Ascending aorta (tissue), 2 donors: ENCODE measurements at regions not wholly inside any gene's neighbourhood (a gene's known extent, or its start where the extent isn't known, plus 50 kb on each side); places are given as distances from the start of the nearest gene placed in this dataset.

Source experiments
- DNase-seq, 2 donors: peaks; one replicate each; pipeline ENCODE4 v3.0.0-alpha.2; 2019; ENCODE audit warnings: low spot score in 2 of 2
- H3K27ac ChIP-seq, 2 donors: fragments of 200-600 bp; sonication (generic); one replicate each; pipeline ENCODE4 v1.5.1; 2016 to 2017; ENCODE audit warnings: mild to moderate bottlenecking in 1 of 2
- H3K27me3 ChIP-seq: fragments of 200-600 bp; sonication (generic); one replicate; pipeline ENCODE4 v1.5.1; 2017
- H3K36me3 ChIP-seq, 2 donors: fragments of 200-600 bp; sonication (generic); one replicate each; pipeline ENCODE4 v1.5.1; 2016
- H3K4me1 ChIP-seq, 2 donors: fragments of 200-600 bp; sonication (generic); one replicate each; pipeline ENCODE4 v1.5.1; 2016 to 2017; ENCODE audit warnings: mild to moderate bottlenecking in 1 of 2
- H3K4me3 ChIP-seq, 2 donors: fragments of 200-600 bp; sonication (generic); one replicate each; pipeline ENCODE4 v1.5.1; 2016 to 2017; ENCODE audit warnings: mild to moderate bottlenecking in 1 of 2
- H3K9me3 ChIP-seq, 2 donors: fragments of 200-600 bp; sonication (generic); one replicate each; pipeline ENCODE4 v1.5.1; 2016
- intact Hi-C: fragments of 100-400 bp; cut with DNase I; formaldehyde crosslinking; loops from one replicate; pipeline ENCODE4 v1.15.1; 2023
- TF ChIP-seq, protein P1 (sequence below), 3 experiments: fragments of 200-600 bp in 2 of 3; fragments of 450-650 bp in 1 of 3; sonication (generic) in 2 of 3; IDR thresholded peaks; one replicate each; pipeline ENCODE4 v1.5.1; 2016 to 2019; ENCODE audit warnings: antibody characterized with exemption in 3 of 3, mild to moderate bottlenecking in 1 of 3, moderate library complexity in 1 of 3

DNA sequence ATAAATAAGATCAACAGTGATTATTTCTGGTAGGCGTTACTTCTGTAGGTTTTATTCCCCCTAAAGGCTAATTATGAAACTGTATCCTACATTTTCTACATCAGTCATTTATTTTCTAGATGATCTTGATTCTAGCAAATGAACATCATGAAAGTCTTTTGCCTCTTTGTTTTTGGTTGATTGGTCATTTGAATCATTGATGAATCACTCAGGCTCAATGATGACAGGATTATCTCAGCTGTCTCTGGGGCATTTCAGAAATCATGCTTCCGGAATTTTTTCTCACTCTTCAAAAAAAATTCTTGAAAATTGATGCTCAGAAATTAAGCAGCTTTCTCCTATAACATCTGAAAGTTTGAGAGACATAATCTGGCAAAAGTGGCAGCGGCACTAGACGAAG, 298.9 kb upstream of the TCF4 start:
- H3K27ac ChIP-seq = no peak overlapping the region
- no peak overlapping the region for H3K4me3 ChIP-seq
- H3K4me1 ChIP-seq = no peaks in the 10 kb centered on the region
- TF ChIP-seq, protein P1, sequence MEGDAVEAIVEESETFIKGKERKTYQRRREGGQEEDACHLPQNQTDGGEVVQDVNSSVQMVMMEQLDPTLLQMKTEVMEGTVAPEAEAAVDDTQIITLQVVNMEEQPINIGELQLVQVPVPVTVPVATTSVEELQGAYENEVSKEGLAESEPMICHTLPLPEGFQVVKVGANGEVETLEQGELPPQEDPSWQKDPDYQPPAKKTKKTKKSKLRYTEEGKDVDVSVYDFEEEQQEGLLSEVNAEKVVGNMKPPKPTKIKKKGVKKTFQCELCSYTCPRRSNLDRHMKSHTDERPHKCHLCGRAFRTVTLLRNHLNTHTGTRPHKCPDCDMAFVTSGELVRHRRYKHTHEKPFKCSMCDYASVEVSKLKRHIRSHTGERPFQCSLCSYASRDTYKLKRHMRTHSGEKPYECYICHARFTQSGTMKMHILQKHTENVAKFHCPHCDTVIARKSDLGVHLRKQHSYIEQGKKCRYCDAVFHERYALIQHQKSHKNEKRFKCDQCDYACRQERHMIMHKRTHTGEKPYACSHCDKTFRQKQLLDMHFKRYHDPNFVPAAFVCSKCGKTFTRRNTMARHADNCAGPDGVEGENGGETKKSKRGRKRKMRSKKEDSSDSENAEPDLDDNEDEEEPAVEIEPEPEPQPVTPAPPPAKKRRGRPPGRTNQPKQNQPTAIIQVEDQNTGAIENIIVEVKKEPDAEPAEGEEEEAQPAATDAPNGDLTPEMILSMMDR (IDR thresholded peaks at IDR 0.05) = no peak
- peaks cover 0 to 6% of the 10 kb centered on the region in 2 donors for H3K9me3 ChIP-seq
- intact Hi-C loops = no loop called here
- H3K36me3 ChIP-seq = no peaks in the 10 kb centered on the region
- DNase-seq = no peak
- H3K27me3 ChIP-seq = no peaks in the 10 kb centered on the region

DNA sequence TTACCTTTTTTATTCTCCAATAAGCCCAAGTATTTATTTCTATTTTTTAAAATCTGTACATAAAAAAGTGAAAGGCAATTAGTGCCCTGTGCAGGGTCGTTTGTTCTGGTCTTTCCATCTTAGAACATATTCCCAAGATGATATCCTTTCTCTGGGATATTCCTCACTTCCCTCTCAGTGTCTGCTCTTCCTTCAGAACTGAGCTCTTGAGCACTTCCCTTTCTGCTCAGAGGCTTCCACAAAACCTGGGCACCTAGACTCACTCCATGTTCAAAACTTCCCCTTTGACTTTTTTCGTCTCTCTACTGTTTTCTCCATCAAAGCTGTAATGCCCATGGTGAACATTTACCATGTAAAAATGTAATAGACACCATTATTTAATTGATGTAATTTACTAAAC, 296.5 kb upstream of the TCF4 start:
- no peak overlapping the region for H3K27ac ChIP-seq
- H3K9me3 ChIP-seq = peaks cover 0 to 6% of the 10 kb centered on the region in 2 donors
- H3K4me1 ChIP-seq = no peaks in the 10 kb centered on the region
- DNase-seq = no peak
- H3K4me3 ChIP-seq = no peak overlapping the region
- TF ChIP-seq, protein P1 (IDR thresholded peaks at IDR 0.05) = no peak
- intact Hi-C loops = no loop called here
- H3K36me3 ChIP-seq = no peaks in the 10 kb centered on the region
- no peaks in the 10 kb centered on the region for H3K27me3 ChIP-seq

DNA sequence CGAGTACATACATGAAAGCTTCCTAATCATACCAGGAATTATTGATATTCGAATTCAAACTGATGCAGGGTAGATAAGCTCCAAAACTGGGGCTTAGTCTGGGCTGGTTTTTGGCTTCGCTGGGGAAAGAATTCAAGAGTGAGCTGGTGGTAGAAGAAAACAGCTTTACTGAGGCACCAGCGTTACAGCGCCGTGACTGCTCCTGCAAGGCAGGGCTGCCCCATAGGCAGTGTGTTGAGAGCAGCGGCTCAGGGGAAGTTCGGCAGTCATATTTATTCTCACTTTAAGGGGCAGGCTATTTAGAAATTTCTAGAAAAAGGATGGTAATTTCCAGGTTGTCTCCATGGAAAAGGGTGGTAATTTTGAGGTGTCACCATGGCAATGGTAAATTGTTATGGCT, 292.6 kb upstream of the TCF4 start:
- intact Hi-C loops = no loop called here
- H3K4me3 ChIP-seq = no peak overlapping the region
- no peaks in the 10 kb centered on the region for H3K27me3 ChIP-seq
- H3K9me3 ChIP-seq = no peaks in the 10 kb centered on the region
- DNase-seq = no peak
- no peaks in the 10 kb centered on the region for H3K4me1 ChIP-seq
- H3K36me3 ChIP-seq = no peaks in the 10 kb centered on the region
- TF ChIP-seq, protein P1 (IDR thresholded peaks at IDR 0.05) = no peak
- H3K27ac ChIP-seq = no peak overlapping the region

DNA sequence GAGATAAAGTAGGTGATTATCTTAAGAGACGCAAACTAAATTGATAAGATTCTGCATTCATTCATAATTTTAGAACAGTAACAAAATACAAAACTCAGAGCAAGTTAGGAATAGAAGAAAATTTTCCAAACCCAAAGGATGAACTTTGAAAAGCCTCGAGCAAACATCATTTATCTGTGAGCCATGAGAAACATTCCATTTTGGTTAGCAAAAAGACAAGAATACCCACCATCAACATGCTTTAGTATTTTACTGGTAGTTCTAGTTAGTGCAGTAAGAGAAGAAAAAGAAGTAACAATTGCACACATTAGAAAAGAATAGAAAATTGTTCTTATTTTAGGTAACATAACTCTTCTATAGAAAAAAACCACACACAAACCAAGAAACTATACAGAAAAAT, 291.3 kb upstream of the TCF4 start:
- TF ChIP-seq, protein P1 (IDR thresholded peaks at IDR 0.05) = no peak
- intact Hi-C loops = no loop called here

DNA sequence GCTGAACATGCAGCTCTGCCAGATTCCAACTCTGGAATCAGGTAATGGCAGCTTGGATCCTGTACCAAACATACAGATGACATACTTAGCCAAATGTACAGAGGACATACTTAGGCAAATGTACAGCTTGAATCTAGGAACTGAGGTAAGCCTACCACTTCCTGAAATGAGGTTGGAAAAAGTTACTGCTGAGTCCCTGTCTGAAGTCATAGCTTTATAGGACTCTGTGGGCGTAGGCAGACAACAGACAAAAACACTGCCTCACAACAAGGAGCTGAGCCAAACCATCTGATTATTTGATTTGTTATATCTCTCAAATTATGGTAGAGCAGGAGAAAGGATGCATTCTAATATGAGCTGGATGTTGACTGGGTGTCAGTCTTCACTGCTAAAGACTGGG, 290.2 kb upstream of the TCF4 start:
- Histone ChIP-seq H3K27ac (no peak overlapping the region), H3K27me3 (no peaks in the 10 kb centered on the region), H3K36me3 (no peaks in the 10 kb centered on the region), H3K4me1 (no peaks in the 10 kb centered on the region), H3K9me3 (no peaks in the 10 kb centered on the region), H3K4me3 (no peak overlapping the region)
- TF ChIP-seq, protein P1 (IDR thresholded peaks at IDR 0.05) = no peak
- DNase-seq = no peak
- intact Hi-C loops = no loop called here

More for the DNA sequence above, 291.3 kb upstream of the TCF4 start:
- Histone ChIP-seq H3K4me3 (no peak overlapping the region), H3K4me1 (no peaks in the 10 kb centered on the region), H3K9me3 (no peaks in the 10 kb centered on the region), H3K27me3 (no peaks in the 10 kb centered on the region), H3K27ac (no peak overlapping the region), H3K36me3 (no peaks in the 10 kb centered on the region)
- DNase-seq = no peak

DNA sequence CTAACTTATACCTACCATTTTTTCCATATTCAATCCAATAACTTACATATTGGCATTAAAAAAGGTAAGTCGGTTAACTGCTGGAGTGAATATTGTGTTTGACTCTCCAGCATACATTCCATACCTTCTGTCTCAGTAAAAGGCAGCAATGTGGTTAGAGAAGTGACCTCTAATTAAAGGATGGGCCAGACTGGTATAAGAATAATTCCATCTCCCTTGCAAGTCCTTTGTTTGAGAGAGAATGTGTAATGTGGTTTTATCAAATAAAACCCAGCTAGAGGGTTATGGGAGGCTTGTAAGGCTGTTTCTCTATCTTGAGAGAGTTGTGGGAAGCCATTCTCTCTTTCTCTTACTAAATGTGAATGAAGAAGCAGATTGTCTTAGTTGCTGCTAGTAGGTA, 289.3 kb upstream of the TCF4 start:
- DNase-seq = no peak
- Histone ChIP-seq H3K4me3 (no peak overlapping the region), H3K9me3 (no peaks in the 10 kb centered on the region), H3K4me1 (no peaks in the 10 kb centered on the region), H3K27me3 (no peaks in the 10 kb centered on the region), H3K36me3 (no peaks in the 10 kb centered on the region), H3K27ac (no peak overlapping the region)
- intact Hi-C loops = no loop called here
- TF ChIP-seq, protein P1 (IDR thresholded peaks at IDR 0.05) = no peak
